ENCODE measurements at regions not wholly inside any gene's neighbourhood (a gene's known extent, or its start where the extent isn't known, plus 50 kb on each side); places are given as distances from the start of the nearest gene placed in this dataset.
A peak's percentile ranks its signal among the peaks of the same experiment; 100 is the strongest.
"Not testable (repeated sequence)": the region's sequence is repeated elsewhere in the genome, so short reads cannot be mapped to it uniquely, and the experiment has no call there.

- H3K4me3 ChIP-seq (ENCODE audit: low read length): no peak overlapping the region
- TF ChIP-seq ZNF274 (IDR thresholded peaks at IDR 0.05; ENCODE audit: low read depth, low read length): no peak
Observed at GRCh38 chr14:50026396-50026795, 90.0 kb downstream of the VCPKMT start.

- no peak overlapping the region for H3K4me3 ChIP-seq (ENCODE audit: low read length)
- no peak for TF ChIP-seq ZNF274 (IDR thresholded peaks at IDR 0.05; ENCODE audit: low read depth, low read length)
Observed at GRCh38 chr14:50027816-50028215, 88.6 kb downstream of the VCPKMT start.

- TF ChIP-seq ZNF274 (IDR thresholded peaks at IDR 0.05; ENCODE audit: low read depth, low read length): no peak
- H3K4me3 ChIP-seq (ENCODE audit: low read length): no peak overlapping the region
Observed at GRCh38 chr14:50028458-50028857, 87.9 kb downstream of the VCPKMT start.

GRCh38 chr14:50030036-50030435 lies 86.3 kb downstream of the VCPKMT start:
- no peak overlapping the region for H3K4me3 ChIP-seq (ENCODE audit: low read length)
- TF ChIP-seq ZNF274 (IDR thresholded peaks at IDR 0.05; ENCODE audit: low read depth, low read length): no peak

GRCh38 chr14:50030911-50031310 lies 85.5 kb downstream of the VCPKMT start:
- not testable (repeated sequence) for H3K4me3 ChIP-seq (ENCODE audit: low read length)

GRCh38 chr14:50031602-50032313 lies 84.6 kb downstream of the VCPKMT start:
- H3K4me3 ChIP-seq (ENCODE audit: low read length): no peak overlapping the region
- TF ChIP-seq ZNF274 (IDR thresholded peaks at IDR 0.05; ENCODE audit: low read depth, low read length): no peak

GRCh38 chr14:50032462-50033167 lies 83.8 kb downstream of the VCPKMT start:
- H3K4me3 ChIP-seq (ENCODE audit: low read length): not testable (repeated sequence)

- no peak for TF ChIP-seq ZNF274 (IDR thresholded peaks at IDR 0.05; ENCODE audit: low read depth, low read length)
- no peak overlapping the region for H3K4me3 ChIP-seq (ENCODE audit: low read length)
Observed at GRCh38 chr14:50035214-50035613, 81.2 kb downstream of the VCPKMT start.

- TF ChIP-seq ZNF274 (IDR thresholded peaks at IDR 0.05; ENCODE audit: low read depth, low read length): no peak
- H3K4me3 ChIP-seq (ENCODE audit: low read length): no peak overlapping the region
Observed at GRCh38 chr14:50036211-50036610, 80.2 kb downstream of the VCPKMT start.

GRCh38 chr14:50036637-50037036 lies 79.7 kb downstream of the VCPKMT start:
- H3K4me3 ChIP-seq (ENCODE audit: low read length): no peak overlapping the region
- TF ChIP-seq ZNF274 (IDR thresholded peaks at IDR 0.05; ENCODE audit: low read depth, low read length): no peak

- H3K4me3 ChIP-seq (ENCODE audit: low read length): no peak overlapping the region
- TF ChIP-seq ZNF274 (IDR thresholded peaks at IDR 0.05; ENCODE audit: low read depth, low read length): no peak
Observed at GRCh38 chr14:50037240-50037639, 79.1 kb downstream of the VCPKMT start.

- no peak for TF ChIP-seq ZNF274 (IDR thresholded peaks at IDR 0.05; ENCODE audit: low read depth, low read length)
- no peak overlapping the region for H3K4me3 ChIP-seq (ENCODE audit: low read length)
Observed at GRCh38 chr14:50037852-50038251, 78.5 kb downstream of the VCPKMT start.

GRCh38 chr14:50038398-50039119 lies 77.8 kb downstream of the VCPKMT start:
- no peak overlapping the region; the same call in 1 of the 2 replicates for H3K4me3 ChIP-seq (ENCODE audit: low read length)
- no peak for TF ChIP-seq ZNF274 (IDR thresholded peaks at IDR 0.05; ENCODE audit: low read depth, low read length)

GRCh38 chr14:50039120-50039517 lies 77.3 kb downstream of the VCPKMT start:
- no peak for TF ChIP-seq ZNF274 (IDR thresholded peaks at IDR 0.05; ENCODE audit: low read depth, low read length)
- peak overlapping the region; percentile 2; the same call in 1 of the 2 replicates for H3K4me3 ChIP-seq (ENCODE audit: low read length)
